Aorta (tissue), 5 donors: ENCODE measurements at regions not wholly inside any gene's neighbourhood (a gene's known extent, or its start where the extent isn't known, plus 50 kb on each side); places are given as distances from the start of the nearest gene placed in this dataset.

Source experiments
- ATAC-seq: fragments of 200-7000 bp; cut with Tn5 transposase; one replicate; pipeline ENCODE4 v1.9.1; 2022; ENCODE audit warnings: moderate library complexity; ENCODE audit not compliant: low FRiP score
- DNase-seq, 2 donors: peaks; one replicate each; pipeline ENCODE4 v3.0.0-alpha.2; 2020
- H3K27ac ChIP-seq, 2 donors: one replicate each; pipeline ENCODE4 v1.5.1; 2013; ENCODE audit warnings: low read length in 2 of 2, mild to moderate bottlenecking in 2 of 2, moderate library complexity in 2 of 2, control low read depth in 1 of 2, inconsistent platforms in 1 of 2, low read depth in 1 of 2
- H3K27me3 ChIP-seq, 2 donors: one replicate each; pipeline ENCODE4 v1.6.1; 2013; ENCODE audit warnings: control low read depth in 1 of 2, low read length in 1 of 2, mild to moderate bottlenecking in 1 of 2, moderate library complexity in 1 of 2; ENCODE audit not compliant: insufficient read depth in 2 of 2, control insufficient read depth in 1 of 2
- H3K36me3 ChIP-seq, 2 donors: one replicate each; pipeline ENCODE4 v1.6.1; 2013; ENCODE audit warnings: control low read depth in 1 of 2, low read length in 1 of 2, mild to moderate bottlenecking in 1 of 2; ENCODE audit not compliant: insufficient read depth in 2 of 2, control insufficient read depth in 1 of 2
- H3K4me1 ChIP-seq, 2 donors: one replicate each; pipeline ENCODE4 v1.6.1; 2013; ENCODE audit warnings: low read length in 2 of 2, control low read depth in 1 of 2, mild to moderate bottlenecking in 1 of 2, moderate library complexity in 1 of 2; ENCODE audit not compliant: insufficient read depth in 2 of 2, control insufficient read depth in 1 of 2
- H3K4me3 ChIP-seq, 2 donors: one replicate each; pipeline ENCODE4 v1.5.1; 2013; ENCODE audit warnings: low read length in 2 of 2, control low read depth in 1 of 2, mild to moderate bottlenecking in 1 of 2
- H3K9me3 ChIP-seq: one replicate; pipeline ENCODE4 v1.6.1; 2013; ENCODE audit warnings: mild to moderate bottlenecking, low read length; ENCODE audit not compliant: control insufficient read depth
- WGBS, 2 donors: extraction: QIAGEN DNeasy Blood & Tissue Kit; methylation state at CpG; one replicate each; pipeline ENCODE4 v1.1.7; 2013; 5-methylcytosine and 5-hydroxymethylcytosine counted together
- intact Hi-C, 2 donors: fragments of 100-400 bp; cut with DNase I; formaldehyde crosslinking; loops; one replicate each; pipeline versions ENCODE4 v1.14.2 to v1.15.0; 2022
- donor health status: healthy with polysubstance abuse.
- donor health status: Bipolar disorder and iron deficiency.
- donor health status: DM: no; HTN: no; CAD: no.
- donor health status: DM: no; HTN: no; CAD: no.
- donor health status: DM: yes; HTN: yes; CAD: no.

- no peaks in the 10 kb centered on the region for H3K27me3 ChIP-seq
- no peaks in the 10 kb centered on the region for H3K9me3 ChIP-seq
- 79 to 94% methylated on average over 1 of the region's 1 CpG for WGBS, 2 donors
- no peak overlapping the region for H3K4me3 ChIP-seq
- H3K36me3 ChIP-seq = no peaks in the 10 kb centered on the region
- H3K27ac ChIP-seq = no peak overlapping the region
- intact Hi-C loops = no loop called here
- ATAC-seq (no peak), DNase-seq (no peak)
- no peaks in the 10 kb centered on the region for H3K4me1 ChIP-seq
These were observed 117.2 kb upstream of the MEIS2 start for GRCh38 chr15:37217567-37217966.

- Histone ChIP-seq H3K27me3 (no peaks in the 10 kb centered on the region), H3K36me3 (no peaks in the 10 kb centered on the region), H3K4me1 (no peaks in the 10 kb centered on the region), H3K4me3 (no peak overlapping the region), H3K9me3 (no peaks in the 10 kb centered on the region), H3K27ac (no peak overlapping the region)
- ATAC-seq (no peak), DNase-seq (no peak)
- intact Hi-C loops = no loop called here
- 72 to 77% methylated on average over 4 of the region's 4 CpGs for WGBS, 2 donors
These were observed 118.1 kb upstream of the MEIS2 start for GRCh38 chr15:37218351-37218916.

- Histone ChIP-seq H3K27me3 (no peaks in the 10 kb centered on the region), H3K9me3 (no peaks in the 10 kb centered on the region), H3K4me3 (no peak overlapping the region), H3K4me1 (no peaks in the 10 kb centered on the region), H3K27ac (no peak overlapping the region), H3K36me3 (no peaks in the 10 kb centered on the region)
- 75 to 83% methylated on average over 2 of the region's 2 CpGs for WGBS, 2 donors
- DNase-seq (no peak), ATAC-seq (no peak)
- intact Hi-C loops = no loop called here
These were observed 118.9 kb upstream of the MEIS2 start for GRCh38 chr15:37219211-37219701.

- no peaks in the 10 kb centered on the region for H3K36me3 ChIP-seq
- H3K4me3 ChIP-seq = no peak overlapping the region
- H3K9me3 ChIP-seq = peaks cover 1% of the 10 kb centered on the region
- intact Hi-C loops = no loop called here
- ATAC-seq = no peak
- H3K4me1 ChIP-seq = no peaks in the 10 kb centered on the region
- no peaks in the 10 kb centered on the region for H3K27me3 ChIP-seq
- no peak overlapping the region for H3K27ac ChIP-seq
- 63 to 75% methylated on average over 9 of the region's 9 CpGs for WGBS, 2 donors
- no peak for DNase-seq
These were observed 120.8 kb upstream of the MEIS2 start for GRCh38 chr15:37220949-37221670.

GRCh38 chr15:37221671-37222145 lies 121.4 kb upstream of the MEIS2 start:
- 66 to 86% methylated on average over 7 of the region's 7 CpGs for WGBS, 2 donors
- no peak overlapping the region for H3K27ac ChIP-seq
- ATAC-seq (no peak), DNase-seq (no peak)
- no peaks in the 10 kb centered on the region for H3K27me3 ChIP-seq
- intact Hi-C loops = no loop called here
- peaks cover 1% of the 10 kb centered on the region for H3K9me3 ChIP-seq
- H3K36me3 ChIP-seq = no peaks in the 10 kb centered on the region
- no peak overlapping the region for H3K4me3 ChIP-seq
- H3K4me1 ChIP-seq = no peaks in the 10 kb centered on the region

- intact Hi-C loops = no loop called here
- no peak for ATAC-seq
These were observed 122.7 kb upstream of the MEIS2 start for GRCh38 chr15:37223089-37223488.

GRCh38 chr15:37229855-37230619 lies 129.7 kb upstream of the MEIS2 start:
- Histone ChIP-seq H3K4me3 (no peak overlapping the region), H3K9me3 (peaks cover 1% of the 10 kb centered on the region), H3K27ac (no peak overlapping the region), H3K36me3 (no peaks in the 10 kb centered on the region), H3K4me1 (no peaks in the 10 kb centered on the region), H3K27me3 (no peaks in the 10 kb centered on the region)
- intact Hi-C loops = no loop called here
- DNase-seq (no peak), ATAC-seq (no peak)
- WGBS, 2 donors = 79% methylated on average over 5 of the region's 5 CpGs

More at GRCh38 chr15:37223089-37223488, 122.7 kb upstream of the MEIS2 start:
- Histone ChIP-seq H3K36me3 (no peaks in the 10 kb centered on the region), H3K4me1 (no peaks in the 10 kb centered on the region), H3K4me3 (no peak overlapping the region), H3K9me3 (peaks cover 1% of the 10 kb centered on the region), H3K27ac (no peak overlapping the region), H3K27me3 (no peaks in the 10 kb centered on the region)
- WGBS, 2 donors = 88 to 94% methylated on average over 1 of the region's 1 CpG
- no peak for DNase-seq

GRCh38 chr15:37245358-37245757 lies 145.0 kb upstream of the MEIS2 start:
- no peak for ATAC-seq
- WGBS, 2 donors = 44 to 48% methylated on average over 2 of the region's 2 CpGs

More at GRCh38 chr15:37245358-37245757, 145.0 kb upstream of the MEIS2 start:
- H3K27me3 ChIP-seq = no peaks in the 10 kb centered on the region
- intact Hi-C loops = no loop called here
- no peak overlapping the region for H3K27ac ChIP-seq
- no peak overlapping the region for H3K4me3 ChIP-seq
- no peaks in the 10 kb centered on the region for H3K4me1 ChIP-seq
- H3K36me3 ChIP-seq = no peaks in the 10 kb centered on the region
- DNase-seq = no peak
- H3K9me3 ChIP-seq = no peaks in the 10 kb centered on the region
